ENCODE measurements at regions not wholly inside any gene's neighbourhood (a gene's known extent, or its start where the extent isn't known, plus 50 kb on each side); places are given as distances from the start of the nearest gene placed in this dataset.

GRCh38 chr1:177556163-177556562 is 385.4 kb downstream of the BRINP2 start:
- TF ChIP-seq POLR2A (IDR thresholded peaks at IDR 0.05; ENCODE audit: extremely low read depth, insufficient read length) = no peak
- TF ChIP-seq CTCF (IDR thresholded peaks at IDR 0.05; ENCODE audit: low read depth, low read length) = no peak
